Lung (tissue), 11 donors: ENCODE measurements at regions not wholly inside any gene's neighbourhood (a gene's known extent, or its start where the extent isn't known, plus 50 kb on each side); places are given as distances from the start of the nearest gene placed in this dataset.

Experiments used
- ATAC-seq: fragments of 200-7000 bp; cut with Tn5 transposase; one replicate; pipeline ENCODE4 v1.9.1; 2020; ENCODE audit warnings: moderate number of reproducible peaks; ENCODE audit not compliant: insufficient read depth, low FRiP score
- DNase-seq, 3 donors: peaks; one replicate each; pipeline ENCODE4 v3.0.0-alpha.2; 2013 to 2017
- H3K27ac ChIP-seq, 2 donors: one replicate each; pipeline ENCODE4 v1.5.1; 2013; ENCODE audit warnings: mild to moderate bottlenecking in 2 of 2, moderate library complexity in 2 of 2, control low read depth in 1 of 2, inconsistent platforms in 1 of 2, low read depth in 1 of 2, low read length in 1 of 2
- H3K27me3 ChIP-seq, 3 donors: one replicate each; pipeline ENCODE4 v1.5.1; 2013; ENCODE audit warnings: low read length in 2 of 3; ENCODE audit not compliant: control insufficient read depth in 3 of 3, insufficient read depth in 3 of 3
- H3K36me3 ChIP-seq, 4 donors: one replicate each; pipeline ENCODE4 v1.5.1; 2013; ENCODE audit warnings: low read length in 4 of 4, mild to moderate bottlenecking in 1 of 4, moderate library complexity in 1 of 4; ENCODE audit not compliant: control insufficient read depth in 4 of 4, insufficient read depth in 4 of 4
- H3K4me1 ChIP-seq, 5 donors: one replicate each; pipeline ENCODE4 v1.5.1; 2013; ENCODE audit warnings: low read length in 5 of 5, mild to moderate bottlenecking in 2 of 5, moderate library complexity in 1 of 5; ENCODE audit not compliant: control insufficient read depth in 5 of 5, insufficient read depth in 5 of 5
- H3K4me3 ChIP-seq: one replicate; pipeline ENCODE4 v1.5.1; 2013; ENCODE audit warnings: mild to moderate bottlenecking, control low read depth, moderate library complexity
- H3K9ac ChIP-seq, 2 donors: one replicate each; pipeline ENCODE4 v1.5.1; 2013; ENCODE audit warnings: low read length in 2 of 2, control low read depth in 1 of 2; ENCODE audit not compliant: insufficient read depth in 1 of 2
- H3K9me3 ChIP-seq, 4 donors: one replicate each; pipeline ENCODE4 v1.5.1; 2013; ENCODE audit warnings: low read length in 3 of 4, mild to moderate bottlenecking in 1 of 4, moderate library complexity in 1 of 4; ENCODE audit not compliant: control insufficient read depth in 4 of 4, insufficient read depth in 3 of 4
- CTCF ChIP-seq: IDR thresholded peaks from 2 replicates; pipeline ENCODE4 v1.5.1; 2012; ENCODE audit warnings: mild to moderate bottlenecking; ENCODE audit errors: control extremely low read depth, extremely low read depth
- WGBS, 2 donors: extraction: QIAGEN DNeasy Blood & Tissue Kit; methylation state at CpG; one replicate each; pipeline ENCODE4 v1.1.7; 2013; 5-methylcytosine and 5-hydroxymethylcytosine counted together
- donor health status: control.
- donor health status: control.
- donor health status: Bipolar disorder and iron deficiency.
- donor health status: healthy.
- donor health status: DM: yes; HTN: yes; CAD: no.

DNA sequence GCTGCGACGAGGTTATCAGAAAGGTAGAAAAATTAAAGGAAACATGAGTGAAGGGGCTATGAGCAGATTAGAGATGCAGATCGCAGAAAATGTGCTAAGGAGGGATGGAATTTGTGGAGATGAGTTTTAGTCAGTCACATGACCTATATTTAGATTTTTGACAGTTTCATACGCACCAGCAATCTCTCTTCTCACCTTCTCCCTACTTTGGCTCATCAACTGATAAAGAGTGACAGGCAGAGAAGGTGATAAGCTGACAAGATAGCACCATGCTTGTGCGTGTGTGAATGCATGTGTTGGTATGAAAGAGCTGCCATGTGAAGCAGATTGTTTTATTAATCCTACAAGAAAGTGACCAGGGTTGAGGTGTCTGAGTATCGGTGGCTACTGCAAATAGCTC is 252.6 kb downstream of the RAP2A start:
- no peak overlapping the region for H3K27ac ChIP-seq
- no peak for ATAC-seq
- 71 to 85% methylated on average over 6 of the region's 6 CpGs for WGBS, 2 donors

GRCh38 chr13:97692628-97693027 is 258.7 kb downstream of the RAP2A start:
- ATAC-seq, result no peak
- Histone ChIP-seq H3K4me3 (no peak overlapping the region), H3K36me3 (no peaks in the 10 kb centered on the region), H3K4me1 (no peaks in the 10 kb centered on the region), H3K9me3 (no peaks in the 10 kb centered on the region), H3K27ac (no peak overlapping the region), H3K9ac (no peak overlapping the region), H3K27me3 (no peaks in the 10 kb centered on the region)
- 83 to 88% methylated on average over 2 of the region's 2 CpGs for WGBS, 2 donors
- no peak for TF ChIP-seq CTCF
- DNase-seq, result no peak

More for the DNA sequence above, 252.6 kb downstream of the RAP2A start:
- H3K4me3 ChIP-seq, result no peak overlapping the region
- H3K4me1 ChIP-seq, result no peaks in the 10 kb centered on the region
- H3K9me3 ChIP-seq, result no peaks in the 10 kb centered on the region
- TF ChIP-seq CTCF, result no peak
- no peak overlapping the region for H3K9ac ChIP-seq
- H3K27me3 ChIP-seq, result no peaks in the 10 kb centered on the region
- H3K36me3 ChIP-seq, result no peaks in the 10 kb centered on the region
- no peak for DNase-seq

GRCh38 chr13:97695684-97696083 is 257.8 kb upstream of the IPO5 start:
- DNase-seq, result no peak
- no peaks in the 10 kb centered on the region for H3K4me1 ChIP-seq
- ATAC-seq, result no peak
- no peak overlapping the region for H3K4me3 ChIP-seq
- TF ChIP-seq CTCF, result no peak
- H3K27me3 ChIP-seq, result no peaks in the 10 kb centered on the region
- H3K9me3 ChIP-seq, result no peaks in the 10 kb centered on the region
- no peaks in the 10 kb centered on the region for H3K36me3 ChIP-seq
- 91 to 95% methylated on average over 6 of the region's 6 CpGs for WGBS, 2 donors
- H3K9ac ChIP-seq, result no peak overlapping the region
- no peak overlapping the region for H3K27ac ChIP-seq

GRCh38 chr13:97696921-97697320 is 256.6 kb upstream of the IPO5 start:
- Histone ChIP-seq H3K27me3 (no peaks in the 10 kb centered on the region), H3K9me3 (no peaks in the 10 kb centered on the region), H3K27ac (no peak overlapping the region), H3K4me3 (no peak overlapping the region), H3K9ac (no peak overlapping the region), H3K36me3 (no peaks in the 10 kb centered on the region), H3K4me1 (no peaks in the 10 kb centered on the region)
- WGBS, 2 donors, result 83 to 91% methylated on average over 2 of the region's 2 CpGs
- no peak for ATAC-seq
- no peak for TF ChIP-seq CTCF
- DNase-seq, result no peak
